HG03469 (cell line): ENCODE measurements at regions not wholly inside any gene's neighbourhood (a gene's known extent, or its start where the extent isn't known, plus 50 kb on each side); places are given as distances from the start of the nearest gene placed in this dataset.
"Not testable (repeated sequence)": the region's sequence is repeated elsewhere in the genome, so short reads cannot be mapped to it uniquely, and the experiment has no call there.

Experiments used
- ATAC-seq: cut with Tn5 transposase; IDR thresholded peaks from one replicate; pipeline ENCODE4 v1.9.1; 2021; ENCODE audit warnings: mild to moderate bottlenecking, moderate library complexity, moderate number of reproducible peaks; ENCODE audit not compliant: unreplicated experiment

DNA sequence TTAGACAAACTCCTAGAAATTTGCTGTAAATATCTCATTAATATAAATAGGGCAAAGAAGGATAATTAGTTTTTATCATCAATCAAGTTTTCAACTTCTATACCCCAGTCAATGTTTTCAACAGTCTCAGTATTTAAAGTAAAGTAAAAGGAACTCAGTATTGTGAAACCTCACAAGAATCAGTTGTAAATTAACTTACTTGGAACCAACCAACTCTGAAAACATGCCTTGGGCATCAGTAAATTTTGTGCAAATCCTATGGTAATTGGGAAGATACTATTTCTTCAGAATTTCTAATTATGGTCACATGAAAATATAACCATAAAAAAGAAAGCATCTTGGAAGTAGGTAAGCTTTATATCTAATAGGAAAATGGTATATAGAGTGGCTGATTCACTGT, 1139.0 kb downstream of the TUSC7 start:
- ATAC-seq, result no peak

DNA sequence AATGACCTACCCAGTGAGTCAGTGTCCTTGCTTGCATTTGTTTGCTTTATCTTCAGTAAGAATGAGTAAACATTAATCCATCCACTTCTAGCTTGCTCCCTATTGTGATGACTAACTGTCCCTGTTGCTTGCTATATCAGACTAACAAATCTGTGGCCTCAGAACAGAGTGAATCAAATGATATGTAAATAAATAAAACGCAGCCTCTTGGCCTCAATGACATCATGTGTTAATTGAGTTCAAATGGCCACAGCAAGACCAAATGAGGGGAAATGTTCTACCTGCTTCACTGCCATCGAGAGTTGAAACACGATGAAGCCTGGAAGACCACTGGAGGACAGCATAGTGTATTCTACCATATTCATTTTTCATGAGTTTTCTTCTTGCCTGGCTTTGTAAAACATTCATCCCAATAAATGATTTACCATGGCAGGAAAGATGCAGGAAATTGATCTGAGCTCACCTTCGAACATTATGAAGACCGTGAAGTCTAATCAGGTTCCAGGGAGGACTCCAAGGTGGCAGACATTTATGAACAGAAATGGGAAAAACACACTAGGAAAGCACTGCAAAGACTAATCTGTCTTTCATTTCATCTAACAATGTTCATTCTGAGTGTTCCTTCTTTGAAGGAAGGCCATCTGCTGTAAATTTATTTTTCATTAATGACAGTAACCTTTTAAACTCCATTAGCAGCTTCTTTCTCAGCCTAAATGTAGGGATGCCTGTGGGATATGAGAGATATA, 1144.5 kb downstream of the TUSC7 start:
- ATAC-seq, result no peak

- ATAC-seq, result no peak
Measured at GRCh38 chr3:117856354-117856753, 1146.8 kb downstream of the TUSC7 start.

GRCh38 chr3:117863146-117863545, 1153.6 kb downstream of the TUSC7 start:
- no peak for ATAC-seq

GRCh38 chr3:117865338-117865737, 1155.8 kb downstream of the TUSC7 start:
- no peak for ATAC-seq

DNA sequence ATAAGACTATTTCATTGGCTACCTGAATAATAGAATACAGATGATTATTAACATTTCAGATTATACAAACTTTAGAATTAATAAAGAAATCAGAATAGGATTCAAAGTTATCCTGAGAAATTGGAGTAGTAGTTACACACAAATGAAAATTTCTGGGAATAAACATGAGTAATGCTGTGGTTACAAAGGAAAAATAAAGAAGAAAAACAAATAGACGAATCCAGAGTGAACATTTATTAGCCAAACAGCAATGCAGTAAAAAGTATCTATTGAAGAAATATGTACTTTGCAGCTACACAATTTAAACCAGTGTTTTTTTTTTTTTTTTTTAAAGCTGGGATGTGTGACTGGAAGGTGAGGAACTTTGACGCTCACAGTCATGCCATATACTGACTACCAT, 1159.2 kb downstream of the TUSC7 start:
- no peak for ATAC-seq

- no peak for ATAC-seq
Measured at GRCh38 chr3:117871934-117872333, 1162.4 kb downstream of the TUSC7 start.

DNA sequence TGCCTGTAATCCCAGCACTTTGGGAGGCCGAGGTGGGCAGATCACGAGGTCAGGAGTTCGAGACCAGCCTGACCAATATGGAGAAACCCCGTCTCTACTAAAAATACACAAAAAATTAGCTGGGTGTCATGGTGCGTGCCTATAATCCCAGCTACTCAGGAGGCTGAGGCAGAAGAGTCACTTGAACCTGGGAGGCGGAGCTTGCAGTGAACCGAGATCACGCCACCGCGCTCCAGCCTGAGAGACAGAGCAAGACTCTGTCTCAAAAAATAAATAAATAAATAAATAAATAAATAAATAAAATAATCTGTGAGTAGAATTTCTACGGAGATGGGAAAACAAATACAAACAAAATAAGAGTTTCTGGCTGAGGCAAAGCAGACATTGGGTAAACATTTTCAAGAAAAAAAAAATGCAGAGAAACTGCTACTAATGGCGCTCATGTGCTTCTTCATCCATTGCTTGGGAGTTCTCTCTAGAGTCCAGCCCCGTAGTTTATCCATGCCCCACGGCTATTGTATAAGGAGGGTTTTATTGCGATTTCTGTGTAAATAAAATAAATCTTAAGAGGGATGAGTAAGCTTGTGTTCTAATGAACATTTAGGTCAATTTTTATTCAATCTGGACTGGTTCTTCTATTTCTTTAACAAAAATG, 1161.9 kb downstream of the IGSF11 start:
- not testable (repeated sequence) for ATAC-seq

GRCh38 chr3:117873249-117873600, 1161.4 kb downstream of the IGSF11 start:
- no peak for ATAC-seq

DNA sequence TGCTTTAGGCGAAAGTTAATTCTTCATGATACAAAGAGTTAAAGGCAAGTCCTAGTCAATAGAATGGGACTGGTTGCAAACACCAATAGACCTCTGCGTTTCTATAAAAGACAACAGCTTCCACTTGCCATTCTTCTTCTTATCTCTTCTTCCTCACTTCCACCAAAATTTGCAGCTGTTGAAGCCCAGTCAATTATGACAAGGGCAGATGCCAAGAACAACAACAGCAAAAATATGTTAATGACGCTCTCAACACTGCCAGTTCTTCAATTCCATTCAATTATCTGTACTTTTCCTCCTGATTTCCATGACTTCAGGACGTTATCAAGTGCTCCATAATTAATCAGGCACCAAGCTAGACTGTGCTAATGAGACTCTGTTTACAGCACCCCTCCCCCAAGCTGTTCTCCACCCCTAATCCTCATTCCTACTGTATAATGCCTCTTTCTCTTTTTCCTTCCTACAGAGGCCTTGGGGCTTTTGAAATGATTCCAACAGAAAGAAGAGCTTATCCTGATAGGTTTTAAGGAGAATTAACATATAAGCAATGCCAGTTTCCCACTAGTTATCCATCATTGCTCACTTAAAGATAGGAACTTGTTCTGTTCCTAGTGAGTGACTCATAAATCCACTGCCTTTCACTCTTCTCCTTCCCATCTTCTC, 1160.5 kb downstream of the IGSF11 start:
- ATAC-seq, result no peak

GRCh38 chr3:117874904-117875874, 1159.5 kb downstream of the IGSF11 start:
- ATAC-seq, result no peak

GRCh38 chr3:117875887-117876286, 1158.8 kb downstream of the IGSF11 start:
- no peak for ATAC-seq

DNA sequence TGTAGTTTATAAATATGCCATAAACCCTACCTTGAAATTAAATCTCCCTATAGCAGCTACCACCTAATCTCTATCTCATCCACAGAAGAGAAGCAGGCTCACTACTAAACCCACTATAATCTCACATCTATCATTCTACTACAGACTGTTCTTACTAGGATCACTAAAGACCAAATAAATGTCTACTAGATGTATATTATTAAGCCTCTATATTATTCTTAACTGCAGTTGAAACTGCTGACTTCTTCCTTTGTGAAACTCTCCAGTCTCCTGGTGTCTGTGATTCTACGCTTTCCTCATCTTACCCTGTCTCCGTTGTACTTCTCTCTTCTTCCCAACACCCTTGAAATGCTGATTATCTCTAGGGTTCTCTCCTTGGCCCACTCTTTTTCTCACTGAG, 1154.0 kb downstream of the IGSF11 start:
- ATAC-seq, result no peak

DNA sequence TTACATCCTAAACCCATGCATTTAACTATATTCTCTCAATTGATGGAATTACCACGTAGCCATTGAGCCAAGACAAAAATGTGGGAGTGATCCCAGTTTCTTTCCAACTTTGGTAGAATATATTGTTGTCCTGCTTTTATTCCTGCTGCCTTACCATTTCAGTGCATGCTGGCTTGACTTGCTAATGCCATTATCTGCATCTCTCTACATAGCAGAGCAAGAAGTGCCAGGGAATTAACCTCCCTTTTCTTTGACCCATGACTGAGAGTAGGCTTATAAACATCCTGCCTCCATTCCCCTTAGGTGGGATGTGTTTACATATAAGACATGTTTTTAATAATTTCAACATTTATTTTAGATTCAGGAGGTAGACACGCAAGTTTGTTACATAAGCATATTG, 1153.4 kb downstream of the IGSF11 start:
- ATAC-seq, result no peak

- no peak for ATAC-seq
Measured at GRCh38 chr3:117885011-117885441, 1149.6 kb downstream of the IGSF11 start.

DNA sequence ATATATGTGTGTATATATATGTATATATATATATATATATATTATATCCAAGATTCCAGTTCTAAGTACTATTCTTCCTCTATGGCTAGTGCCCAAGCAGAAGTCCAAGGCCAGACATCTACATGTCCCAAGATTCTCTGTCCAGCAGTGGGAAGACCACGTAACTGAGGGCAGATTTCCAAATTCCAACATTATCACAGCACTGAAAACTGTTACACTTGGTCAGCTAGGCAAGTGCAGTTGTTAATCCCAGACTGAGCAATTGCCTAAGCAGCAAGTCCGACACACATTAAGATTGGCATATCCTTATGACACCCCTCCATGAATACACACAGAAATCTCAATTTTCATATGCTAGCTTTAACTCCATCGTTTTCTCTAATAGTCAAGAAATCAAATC, 1148.5 kb downstream of the IGSF11 start:
- no peak for ATAC-seq

DNA sequence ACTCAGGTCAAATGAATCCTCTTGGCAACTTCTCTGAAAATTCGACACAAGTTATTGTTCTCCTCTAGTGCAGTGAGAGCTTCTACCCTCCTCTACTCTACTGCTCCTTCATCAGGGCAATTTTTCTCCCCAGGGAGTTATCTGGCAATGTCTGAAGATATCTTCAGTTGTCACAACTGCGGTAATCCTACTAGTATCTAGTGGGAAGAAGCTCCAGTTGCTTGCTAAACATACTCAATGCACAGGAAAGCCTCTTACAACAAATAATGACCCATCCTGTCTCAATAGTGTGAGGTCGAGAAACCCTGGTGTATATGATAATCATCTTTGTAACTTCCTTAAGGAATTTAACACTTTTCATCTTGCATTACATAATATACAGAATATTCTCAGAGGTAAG, 1147.6 kb downstream of the IGSF11 start:
- no peak for ATAC-seq

DNA sequence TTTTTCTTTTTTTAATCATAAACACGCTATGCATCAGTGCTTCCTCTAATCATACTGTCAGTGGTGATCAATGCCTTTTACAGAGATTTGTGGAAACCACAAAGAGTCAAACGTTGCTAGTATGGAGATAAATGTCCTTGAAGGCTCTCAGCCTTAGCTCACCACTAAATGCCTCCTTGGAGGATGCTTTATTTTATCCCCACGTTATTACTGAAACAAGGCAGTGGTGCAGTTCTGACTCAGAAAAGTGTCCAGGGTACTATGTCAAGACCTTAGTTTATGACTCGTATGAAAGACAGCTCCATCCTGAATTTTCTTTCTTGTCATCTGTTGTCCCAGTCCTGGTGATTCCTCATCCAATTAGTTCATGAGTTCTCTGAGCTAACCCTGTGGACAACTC, 1146.7 kb downstream of the IGSF11 start:
- no peak for ATAC-seq

- ATAC-seq, result no peak
Measured at GRCh38 chr3:117892431-117892841, 1142.2 kb downstream of the IGSF11 start.

- ATAC-seq, result no peak
Measured at GRCh38 chr3:117893001-117893400, 1141.6 kb downstream of the IGSF11 start.

DNA sequence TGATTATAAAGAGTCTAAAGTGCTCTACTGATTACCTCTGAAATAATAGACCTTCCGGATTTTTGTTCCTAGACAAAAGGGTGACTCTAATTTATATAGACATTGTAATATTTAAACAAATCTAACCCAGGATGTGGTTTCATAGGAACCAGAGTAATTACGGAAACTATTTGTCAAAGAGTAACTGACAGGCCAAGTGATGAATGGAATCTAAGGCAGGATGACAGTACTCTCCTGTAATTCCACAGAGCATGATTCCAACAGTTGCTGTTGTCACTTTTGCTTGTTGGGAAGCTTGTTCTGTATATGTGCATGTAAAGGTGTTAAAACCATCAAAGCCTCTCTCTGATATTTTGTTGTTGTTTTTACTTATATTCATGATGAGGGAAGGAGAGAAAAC, 1141.0 kb downstream of the IGSF11 start:
- ATAC-seq, result no peak
